ENCODE measurements at regions not wholly inside any gene's neighbourhood (a gene's known extent, or its start where the extent isn't known, plus 50 kb on each side); places are given as distances from the start of the nearest gene placed in this dataset.

DNA sequence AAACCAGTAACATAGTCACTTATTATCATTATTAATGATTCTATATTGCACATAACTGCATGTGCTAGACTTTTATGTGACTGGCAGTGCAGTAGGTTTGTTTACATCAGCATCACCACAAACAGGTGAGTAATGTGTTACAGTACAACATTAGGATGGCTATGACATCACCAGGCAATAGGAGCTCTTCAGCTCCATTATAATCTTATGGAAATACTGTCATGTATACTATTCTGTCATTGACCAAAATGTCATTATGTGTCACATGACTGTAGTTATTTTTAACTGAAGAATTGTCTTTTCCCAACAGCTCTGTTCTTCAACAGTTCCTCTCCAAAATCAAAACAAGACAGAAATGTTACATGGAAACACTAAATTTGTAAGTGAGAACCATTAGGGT lies 96.3 kb downstream of the C18orf54 start:
- in situ Hi-C loops (cut with MboI; ENCODE audit: low sequenced_read_pairs) (loop anchor here (25.0 kb wide), 1 partner anchor 533 kb away; no protein-coding TSS in a partner anchor), intact Hi-C loops (cut with micrococcal nuclease) (no loop called here), dilution Hi-C loops (cut with HindIII; ENCODE audit: low sequenced_read_pairs, unreplicated experiment) (no loop called here)
- H3K9ac ChIP-seq (ENCODE audit: low read depth, low read length): no peak overlapping the region
- no peak overlapping the region for H2AK9ac ChIP-seq (replicated peaks; ENCODE audit: low read depth, low read length, poor library complexity)
- H4K5ac ChIP-seq (ENCODE audit: low read depth, low read length): no peak overlapping the region
- no peak overlapping the region for H3K4ac ChIP-seq (ENCODE audit: low read depth, low read length)
- no peaks in the 10 kb centered on the region for H4K20me1 ChIP-seq (ENCODE audit: insufficient read depth, low read length)
- no peak overlapping the region for H4K8ac ChIP-seq (ENCODE audit: low read depth in 2 of 2, low read length in 2 of 2)
- H2BK120ac ChIP-seq (ENCODE audit: low read depth, low read length): no peak overlapping the region
- BruUV-seq (replicated peaks): no TSS peak
- no peak for ATAC-seq (ENCODE audit: low read depth)
- no peak overlapping the region for H2AFZ ChIP-seq (replicated peaks; ENCODE audit: low read length, poor library complexity)
- no peaks in the 10 kb centered on the region for H3K9me1 ChIP-seq (ENCODE audit: insufficient read depth, low read length)
- no peak overlapping the region for H2BK20ac ChIP-seq (ENCODE audit: low read depth, low read length)
- no peaks in the 10 kb centered on the region for H3K36me3 ChIP-seq (ENCODE audit: control insufficient read depth, insufficient read depth, low read length)
- no peak overlapping the region for H3K18ac ChIP-seq (ENCODE audit: low read depth, low read length)
- H3K14ac ChIP-seq (replicated peaks; ENCODE audit: low read depth, low read length): no peak overlapping the region
- H4K91ac ChIP-seq (ENCODE audit: insufficient read depth, low read depth, low read length): no peak overlapping the region
- H2BK5ac ChIP-seq (ENCODE audit: low read depth, low read length, poor library complexity, severe bottlenecking): no peak overlapping the region
- H2BK15ac ChIP-seq (ENCODE audit: low read depth, low read length): no peak overlapping the region
- no peak overlapping the region for H2AK5ac ChIP-seq (ENCODE audit: low read depth, low read length)
- H3K4me1 ChIP-seq (ENCODE audit: control insufficient read depth, insufficient read depth, low read length): no peaks in the 10 kb centered on the region
- no peaks in the 10 kb centered on the region; the same call in 1 of the 2 replicates for H3K27me3 ChIP-seq (ENCODE audit: control insufficient read depth, insufficient read depth, low read length)
- TF ChIP-seq BHLHE40 (IDR thresholded peaks at IDR 0.05; ENCODE audit: low read depth, low read length): no peak
- no peak for TF ChIP-seq MAZ (IDR thresholded peaks at IDR 0.05; ENCODE audit: borderline replicate concordance, low read depth, low read length)
- TF ChIP-seq USF2 (IDR thresholded peaks at IDR 0.05; ENCODE audit: low read depth, low read length): no peak
- no peak for TF ChIP-seq MAFK (IDR thresholded peaks at IDR 0.05; ENCODE audit: low read depth, low read length)
- no peak for TF ChIP-seq FOS (IDR thresholded peaks at IDR 0.05; ENCODE audit: low read depth, low read length)
- TF ChIP-seq CTCF (conservative IDR thresholded peaks at IDR 0.05; ENCODE audit: low read depth, low read length): no peak
- no peak for TF ChIP-seq MXI1 (IDR thresholded peaks at IDR 0.05; ENCODE audit: borderline replicate concordance, low read depth, low read length)
- H3K79me1 ChIP-seq (ENCODE audit: low read depth in 1 of 2, low read length in 2 of 2): no peaks in the 10 kb centered on the region
- H3K4me2 ChIP-seq (ENCODE audit: low read depth, low read length): no peak overlapping the region
- H3K23ac ChIP-seq (ENCODE audit: low read depth, low read length): no peak overlapping the region
- no peak overlapping the region for H3K56ac ChIP-seq (ENCODE audit: extremely low read depth, insufficient read depth, low read length)
- H3K4me3 ChIP-seq (ENCODE audit: insufficient read depth, low read depth, low read length): no peak overlapping the region
- POLR2A ChIA-PET (ENCODE audit: unreplicated experiment): no interaction called here
- CTCF ChIA-PET: interaction anchor here (0.6 to 2.3 kb wide), 3 partner anchors 9 to 62 kb away, joined by 3 to 8 read pairs (median 3); no protein-coding TSS in a partner anchor
- H3K27ac ChIP-seq (ENCODE audit: insufficient read depth, low read length): no peak overlapping the region
- no peak for DNase-seq
- H3K9me3 ChIP-seq (ENCODE audit: control insufficient read depth, insufficient read depth, low read length): no peaks in the 10 kb centered on the region
